ENCODE measurements at regions not wholly inside any gene's neighbourhood (a gene's known extent, or its start where the extent isn't known, plus 50 kb on each side); places are given as distances from the start of the nearest gene placed in this dataset.

DNA sequence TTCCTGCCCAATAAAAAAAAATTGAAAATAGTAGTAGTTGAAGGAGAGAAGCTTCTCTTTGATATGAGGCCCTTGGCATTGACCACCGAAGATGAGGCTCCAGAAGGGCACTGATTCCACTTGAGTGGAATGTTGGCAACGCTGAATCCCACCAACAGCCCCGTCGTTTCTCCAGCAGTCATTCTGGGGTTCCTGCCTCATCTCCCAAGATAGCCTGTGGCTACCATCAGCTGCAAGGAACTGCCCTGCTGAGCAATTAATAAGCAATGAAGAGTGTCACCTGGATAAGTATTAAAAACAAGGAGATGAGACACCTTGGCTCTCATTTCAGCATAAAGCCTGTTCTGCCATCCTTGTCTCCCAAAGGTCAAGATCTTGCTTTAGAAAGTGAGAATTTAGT, 144.1 kb downstream of the CSNK2A3 start:
- Histone ChIP-seq H3K27ac (ENCODE audit: low read depth, low read length) (no peak overlapping the region), H4K5ac (ENCODE audit: insufficient read length, low read depth, low read length) (no peak overlapping the region), H3K4me1 (replicated peaks in 1 of 4; ENCODE audit: control insufficient read depth in 3 of 4, insufficient read depth in 4 of 4, low read length in 3 of 4) (no peaks in the 10 kb centered on the region), H3K56ac (replicated peaks; ENCODE audit: insufficient read length, low read depth, low read length) (no peak overlapping the region), H3K4me2 (ENCODE audit: insufficient read depth in 1 of 2, low read depth in 2 of 2, low read length in 2 of 2) (no peak overlapping the region), H2BK15ac (ENCODE audit: low read length) (no peak overlapping the region), H2BK120ac (replicated peaks; ENCODE audit: low read depth, low read length) (no peak overlapping the region), H3K36me3 (ENCODE audit: control insufficient read depth in 2 of 4, insufficient read depth in 4 of 4, low read length in 3 of 4) (no peaks in the 10 kb centered on the region), H4K91ac (replicated peaks; ENCODE audit: insufficient read length, low read length) (no peak overlapping the region), H3K4me3 (ENCODE audit: extremely low read depth in 1 of 4, insufficient read depth in 2 of 4, low read depth in 3 of 4, low read length in 4 of 4) (no peak overlapping the region), H3K4ac (replicated peaks; ENCODE audit: insufficient read length, low read depth, low read length) (no peak overlapping the region), H3K79me1 (ENCODE audit: low read depth, low read length) (no peaks in the 10 kb centered on the region), H3K14ac (ENCODE audit: insufficient read length) (no peak overlapping the region), H2BK5ac (ENCODE audit: low read depth, low read length) (no peak overlapping the region), H3K18ac (ENCODE audit: extremely low read depth, low read length) (no peak overlapping the region), H2AFZ (ENCODE audit: low read length) (no peak overlapping the region), H3K23ac (ENCODE audit: insufficient read length) (no peak overlapping the region), H4K8ac (ENCODE audit: extremely low read depth, insufficient read depth, low read length) (no peak overlapping the region), H2BK20ac (ENCODE audit: low read length) (no peak overlapping the region), H3K23me2 (ENCODE audit: low read depth, low read length) (no peaks in the 10 kb centered on the region; the same call in 1 of the 2 replicates), H2AK5ac (ENCODE audit: low read depth, low read length) (no peak overlapping the region), H3K9ac (replicated peaks in 1 of 4; ENCODE audit: extremely low read depth in 1 of 4, low read depth in 3 of 4, low read length in 3 of 4) (no peak overlapping the region), H3K27me3 (replicated peaks in 1 of 4; ENCODE audit: control insufficient read depth in 3 of 4, extremely low read depth in 1 of 4, insufficient read depth in 3 of 4, low read length in 3 of 4) (no peaks in the 10 kb centered on the region), H4K20me1 (replicated peaks in 1 of 2; ENCODE audit: control insufficient read depth in 1 of 2, insufficient read depth in 2 of 2, low read length in 2 of 2) (no peaks in the 10 kb centered on the region), H3K79me2 (ENCODE audit: control insufficient read depth in 1 of 2, insufficient read depth in 2 of 2, low read length in 2 of 2) (no peaks in the 10 kb centered on the region), H3K9me3 (ENCODE audit: insufficient read depth in 2 of 2, low read depth in 1 of 2, low read length in 1 of 2) (no peaks in the 10 kb centered on the region), H2BK12ac (ENCODE audit: low read depth, low read length) (no peak overlapping the region)
- POLR2A ChIA-PET (ENCODE audit: partially characterized antibody): no interaction called here
- CTCF ChIA-PET (ENCODE audit: partially characterized antibody): interaction anchor here (0.9 kb wide), 1 partner anchor 274 kb away, joined by 3 read pairs; no protein-coding TSS in a partner anchor
- 92% methylated on average over 4 of the region's 4 CpGs; no CpG with 5 or more reads in 1 of the 2 experiments for WGBS, 2 experiments (ENCODE audit: extremely low coverage in 1 of 2, insufficient coverage in 1 of 2, insufficient read length in 1 of 2, insufficient replicate concordance in 2 of 2, low coverage in 1 of 2, low lambda C conversion rate in 2 of 2, missing lambda C conversion rate in 1 of 2)
- FAIRE-seq: no peak
- DNase-seq (ENCODE audit: low read depth in 1 of 2, low spot score in 2 of 2): no peak
- no peak for TF ChIP-seq KDM4A (IDR thresholded peaks at IDR 0.05; ENCODE audit: low read depth, low read length, severe bottlenecking)
- no peak for TF ChIP-seq CEBPB (IDR thresholded peaks at IDR 0.05; ENCODE audit: low read depth, low read length)
- no peak for TF ChIP-seq KDM1A (IDR thresholded peaks at IDR 0.05; ENCODE audit: borderline replicate concordance, low read length)
- TF ChIP-seq GABPA (IDR thresholded peaks at IDR 0.05; ENCODE audit: borderline replicate concordance, insufficient read depth, low read length): no peak
- TF ChIP-seq CHD1 (IDR thresholded peaks at IDR 0.05; ENCODE audit: low read depth, low read length): no peak

Measured in H1 (cell line).